ENCODE measurements at regions not wholly inside any gene's neighbourhood (a gene's known extent, or its start where the extent isn't known, plus 50 kb on each side); places are given as distances from the start of the nearest gene placed in this dataset.

- no peak for TF ChIP-seq EZH2phosphoT487 (IDR thresholded peaks at IDR 0.05; ENCODE audit: borderline replicate concordance, low read depth)
- no peak for TF ChIP-seq REST (IDR thresholded peaks at IDR 0.05; ENCODE audit: low read depth, low read length)
- no peak for TF ChIP-seq CHD2 (IDR thresholded peaks at IDR 0.05; ENCODE audit: low read length, partially characterized antibody)
- TF ChIP-seq, protein P1, sequence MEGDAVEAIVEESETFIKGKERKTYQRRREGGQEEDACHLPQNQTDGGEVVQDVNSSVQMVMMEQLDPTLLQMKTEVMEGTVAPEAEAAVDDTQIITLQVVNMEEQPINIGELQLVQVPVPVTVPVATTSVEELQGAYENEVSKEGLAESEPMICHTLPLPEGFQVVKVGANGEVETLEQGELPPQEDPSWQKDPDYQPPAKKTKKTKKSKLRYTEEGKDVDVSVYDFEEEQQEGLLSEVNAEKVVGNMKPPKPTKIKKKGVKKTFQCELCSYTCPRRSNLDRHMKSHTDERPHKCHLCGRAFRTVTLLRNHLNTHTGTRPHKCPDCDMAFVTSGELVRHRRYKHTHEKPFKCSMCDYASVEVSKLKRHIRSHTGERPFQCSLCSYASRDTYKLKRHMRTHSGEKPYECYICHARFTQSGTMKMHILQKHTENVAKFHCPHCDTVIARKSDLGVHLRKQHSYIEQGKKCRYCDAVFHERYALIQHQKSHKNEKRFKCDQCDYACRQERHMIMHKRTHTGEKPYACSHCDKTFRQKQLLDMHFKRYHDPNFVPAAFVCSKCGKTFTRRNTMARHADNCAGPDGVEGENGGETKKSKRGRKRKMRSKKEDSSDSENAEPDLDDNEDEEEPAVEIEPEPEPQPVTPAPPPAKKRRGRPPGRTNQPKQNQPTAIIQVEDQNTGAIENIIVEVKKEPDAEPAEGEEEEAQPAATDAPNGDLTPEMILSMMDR (IDR thresholded peaks at IDR 0.05), result no peak
- TF ChIP-seq, protein P2, sequence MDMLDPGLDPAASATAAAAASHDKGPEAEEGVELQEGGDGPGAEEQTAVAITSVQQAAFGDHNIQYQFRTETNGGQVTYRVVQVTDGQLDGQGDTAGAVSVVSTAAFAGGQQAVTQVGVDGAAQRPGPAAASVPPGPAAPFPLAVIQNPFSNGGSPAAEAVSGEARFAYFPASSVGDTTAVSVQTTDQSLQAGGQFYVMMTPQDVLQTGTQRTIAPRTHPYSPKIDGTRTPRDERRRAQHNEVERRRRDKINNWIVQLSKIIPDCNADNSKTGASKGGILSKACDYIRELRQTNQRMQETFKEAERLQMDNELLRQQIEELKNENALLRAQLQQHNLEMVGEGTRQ (IDR thresholded peaks at IDR 0.05; ENCODE audit: borderline replicate concordance, low read depth, low read length), result no peak
- TF ChIP-seq POLR2AphosphoS5 (IDR thresholded peaks at IDR 0.05; ENCODE audit: low read depth, low read length), result no peak
- no peak for TF ChIP-seq ZBTB33 (IDR thresholded peaks at IDR 0.05; ENCODE audit: borderline replicate concordance, low read depth)
Observed at GRCh38 chr2:198444800-198445287, 640.5 kb downstream of the PLCL1 start.
